GM12892 (cell line): ENCODE measurements at regions not wholly inside any gene's neighbourhood (a gene's known extent, or its start where the extent isn't known, plus 50 kb on each side); places are given as distances from the start of the nearest gene placed in this dataset.

Source experiments
- DNase-seq: peaks from one replicate; pipeline ENCODE4 v3.0.0; 2011; ENCODE audit not compliant: insufficient read length
- FAIRE-seq: peaks from 2 replicates; lab custom pipeline; 2011; peaks lifted over from hg19 to GRCh38; lab: Jason Lieb, UNC
- POLR2A ChIP-seq: IDR thresholded peaks from 2 replicates; pipeline ENCODE4 v1.6.1; 2011; ENCODE audit warnings: low read depth, low read length, control low read depth
- POLR2AphosphoS5 ChIP-seq: IDR thresholded peaks from 2 replicates; pipeline ENCODE4 v1.6.1; 2011; ENCODE audit warnings: low read depth, low read length, control low read depth
- TAF1 ChIP-seq: IDR thresholded peaks from 2 replicates; pipeline ENCODE4 v1.6.1; 2011; ENCODE audit warnings: low read depth, mild to moderate bottlenecking, control low read depth, low read length, borderline replicate concordance

GRCh38 chr21:38170283-38170682, 86.5 kb upstream of the KCNJ15 start:
- FAIRE-seq = no peak
- DNase-seq = no peak
- TF ChIP-seq POLR2AphosphoS5 = no peak

GRCh38 chr21:38170704-38171682, 85.8 kb upstream of the KCNJ15 start:
- DNase-seq (no peak), FAIRE-seq (no peak)
- TF ChIP-seq POLR2A (no peak), POLR2AphosphoS5 (no peak), TAF1 (no peak)

GRCh38 chr21:38171723-38172344, 85.0 kb upstream of the KCNJ15 start:
- FAIRE-seq = no peak
- DNase-seq = no peak

GRCh38 chr21:38173276-38174035, 83.3 kb upstream of the KCNJ15 start:
- FAIRE-seq = no peak
- TF ChIP-seq POLR2AphosphoS5 (no peak), TAF1 (no peak), POLR2A (no peak)
- DNase-seq = no peak

More at GRCh38 chr21:38171723-38172344, 85.0 kb upstream of the KCNJ15 start:
- TF ChIP-seq POLR2A (no peak), POLR2AphosphoS5 (no peak), TAF1 (no peak)

GRCh38 chr21:38175306-38175705, 81.5 kb upstream of the KCNJ15 start:
- DNase-seq (no peak), FAIRE-seq (no peak)
- TF ChIP-seq POLR2AphosphoS5 (no peak), POLR2A (no peak), TAF1 (no peak)

- no peak for FAIRE-seq
- TF ChIP-seq POLR2A (no peak), POLR2AphosphoS5 (no peak), TAF1 (no peak)
- DNase-seq = no peak
These were observed 78.7 kb upstream of the KCNJ15 start for GRCh38 chr21:38177919-38178652.

GRCh38 chr21:38178653-38179470, 77.9 kb upstream of the KCNJ15 start:
- FAIRE-seq (no peak), DNase-seq (no peak)
- TF ChIP-seq TAF1 (no peak), POLR2AphosphoS5 (no peak), POLR2A (no peak)

GRCh38 chr21:38179511-38179910, 77.3 kb upstream of the KCNJ15 start:
- DNase-seq = no peak
- FAIRE-seq = no peak
- TF ChIP-seq TAF1 (no peak), POLR2AphosphoS5 (no peak), POLR2A (no peak)

GRCh38 chr21:38181096-38181495, 75.7 kb upstream of the KCNJ15 start:
- no peak for FAIRE-seq
- DNase-seq = no peak

More at GRCh38 chr21:38181096-38181495, 75.7 kb upstream of the KCNJ15 start:
- TF ChIP-seq POLR2A (no peak), TAF1 (no peak), POLR2AphosphoS5 (no peak)
